K562 (cell line): ENCODE measurements at regions not wholly inside any gene's neighbourhood (a gene's known extent, or its start where the extent isn't known, plus 50 kb on each side); places are given as distances from the start of the nearest gene placed in this dataset.

Experiments
- ESRRB ChIP-seq: fragments of 250-450 bp; sonication (Bioruptor Pico); IDR thresholded peaks from 2 replicates; pipeline ENCODE4 v1.5.0; 2020; ENCODE audit warnings: mild to moderate bottlenecking, moderate library complexity, borderline replicate concordance
- HMG20B ChIP-seq: fragments of 250-450 bp; sonication (Bioruptor Pico); IDR thresholded peaks from 2 replicates; pipeline ENCODE4 v1.5.0; 2021; ENCODE audit warnings: mild to moderate bottlenecking
- ILK ChIP-seq: fragments of 450-650 bp; IDR thresholded peaks from 2 replicates; pipeline ENCODE4 v1.6.1; 2016; ENCODE audit warnings: missing genetic modification characterization, low read depth, mild to moderate bottlenecking, missing compliant biosample characterization, moderate library complexity, borderline replicate concordance
- MYNN ChIP-seq, 2 experiments: sonication (generic); formaldehyde crosslinking in 1 of 2; IDR thresholded peaks; 2 replicates each; pipeline versions ENCODE4 v1.5.0 to v1.6.1; 2016 to 2020; ENCODE audit warnings: antibody characterized with exemption in 1 of 2, missing genetic modification reagents in 1 of 2
- RBBP5 ChIP-seq: fragments of 200-600 bp; sonication (generic); IDR thresholded peaks from 2 replicates; pipeline ENCODE4 v1.6.1; 2012; ENCODE audit warnings: borderline replicate concordance, mild to moderate bottlenecking, low read length, control low read depth, inconsistent platforms; ENCODE audit not compliant: insufficient read depth, poor library complexity, severe bottlenecking
- RFX5 ChIP-seq: IDR thresholded peaks from 2 replicates; pipeline ENCODE4 v1.6.1; 2011; ENCODE audit warnings: low read depth, mild to moderate bottlenecking, improper control_type of control experiment, low read length
- ZNF140 ChIP-seq: fragments of 250-450 bp; sonication (Bioruptor Pico); IDR thresholded peaks from 2 replicates; pipeline ENCODE4 v1.8.0; 2021; ENCODE audit warnings: moderate library complexity, mild to moderate bottlenecking, inconsistent platforms
- ZNF583 ChIP-seq: fragments of 250-450 bp; sonication (Bioruptor Pico); IDR thresholded peaks from 2 replicates; pipeline ENCODE4 v1.4.0; 2020
- ZNF584 ChIP-seq: fragments of 200-800 bp; sonication (Bioruptor generic); IDR thresholded peaks from 2 replicates; pipeline ENCODE4 v1.6.1; 2016; ENCODE audit warnings: low read depth, mild to moderate bottlenecking, missing genetic modification characterization, missing compliant biosample characterization
- TF ChIP-seq, protein P1 (sequence below): fragments of 450-650 bp; formaldehyde crosslinking; IDR thresholded peaks from 2 replicates; pipeline ENCODE4 v1.4.0; 2022; ENCODE audit warnings: missing genetic modification characterization
- TF ChIP-seq, protein P2 (sequence below), 3 experiments: fragments of 200-800 bp in 1 of 3; sonication (Bioruptor generic) in 1 of 3; sonication (generic) in 1 of 3; formaldehyde crosslinking in 1 of 3; IDR thresholded peaks; 2 replicates each; pipeline versions ENCODE4 v1.6.1 to v1.8.0; 2016 to 2022; ENCODE audit warnings: mild to moderate bottlenecking in 2 of 3, missing compliant biosample characterization in 2 of 3, missing genetic modification characterization in 2 of 3, missing genetic modification reagents in 1 of 3
- TF ChIP-seq, protein P3 (sequence below): sonication (generic); formaldehyde crosslinking; IDR thresholded peaks from 2 replicates; pipeline ENCODE4 v1.8.0; 2023; ENCODE audit warnings: missing genetic modification reagents, mild to moderate bottlenecking, borderline replicate concordance
- TF ChIP-seq, protein P4 (sequence below): fragments of 450-650 bp; IDR thresholded peaks from 2 replicates; pipeline ENCODE4 v1.6.1; 2018; ENCODE audit warnings: mild to moderate bottlenecking, low read depth; ENCODE audit not compliant: partially characterized antibody

DNA sequence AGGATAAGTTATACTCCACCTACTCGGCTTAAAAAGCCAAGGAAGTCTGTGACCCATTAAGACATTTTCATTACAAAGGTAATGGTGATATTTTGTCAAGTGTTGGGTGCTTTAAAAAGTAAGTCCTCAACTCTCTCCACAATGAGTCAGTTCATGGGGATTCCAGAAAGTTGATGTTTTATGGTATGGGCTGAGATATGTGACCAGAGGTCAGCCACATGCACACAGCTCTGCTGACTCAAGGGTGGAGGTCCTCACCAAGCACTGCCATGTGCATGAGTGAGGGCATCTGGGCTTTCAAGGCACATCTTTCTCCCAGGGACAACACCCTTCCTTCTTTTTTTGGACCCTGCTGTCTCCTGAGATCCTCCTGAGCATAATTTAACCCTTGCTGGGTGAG is 292.9 kb downstream of the PTEN start (continued):
- TF ChIP-seq, protein P1, sequence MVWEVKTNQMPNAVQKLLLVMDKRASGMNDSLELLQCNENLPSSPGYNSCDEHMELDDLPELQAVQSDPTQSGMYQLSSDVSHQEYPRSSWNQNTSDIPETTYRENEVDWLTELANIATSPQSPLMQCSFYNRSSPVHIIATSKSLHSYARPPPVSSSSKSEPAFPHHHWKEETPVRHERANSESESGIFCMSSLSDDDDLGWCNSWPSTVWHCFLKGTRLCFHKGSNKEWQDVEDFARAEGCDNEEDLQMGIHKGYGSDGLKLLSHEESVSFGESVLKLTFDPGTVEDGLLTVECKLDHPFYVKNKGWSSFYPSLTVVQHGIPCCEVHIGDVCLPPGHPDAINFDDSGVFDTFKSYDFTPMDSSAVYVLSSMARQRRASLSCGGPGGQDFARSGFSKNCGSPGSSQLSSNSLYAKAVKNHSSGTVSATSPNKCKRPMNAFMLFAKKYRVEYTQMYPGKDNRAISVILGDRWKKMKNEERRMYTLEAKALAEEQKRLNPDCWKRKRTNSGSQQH (CRISPR knock-in tag) = no peak
- no peak for TF ChIP-seq ZNF140 (CRISPR knock-in tag)
- TF ChIP-seq RBBP5 = no peak
- TF ChIP-seq, protein P2, sequence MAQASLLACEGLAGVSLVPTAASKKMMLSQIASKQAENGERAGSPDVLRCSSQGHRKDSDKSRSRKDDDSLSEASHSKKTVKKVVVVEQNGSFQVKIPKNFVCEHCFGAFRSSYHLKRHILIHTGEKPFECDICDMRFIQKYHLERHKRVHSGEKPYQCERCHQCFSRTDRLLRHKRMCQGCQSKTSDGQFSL (CRISPR knock-in tag; IDR thresholded peaks at IDR 0.05) = no peak
- TF ChIP-seq, protein P2 (tag; IDR thresholded peaks at IDR 0.05) = no peak
- TF ChIP-seq HMG20B = no peak
- TF ChIP-seq ILK (tag) = no peak
- TF ChIP-seq, protein P3, sequence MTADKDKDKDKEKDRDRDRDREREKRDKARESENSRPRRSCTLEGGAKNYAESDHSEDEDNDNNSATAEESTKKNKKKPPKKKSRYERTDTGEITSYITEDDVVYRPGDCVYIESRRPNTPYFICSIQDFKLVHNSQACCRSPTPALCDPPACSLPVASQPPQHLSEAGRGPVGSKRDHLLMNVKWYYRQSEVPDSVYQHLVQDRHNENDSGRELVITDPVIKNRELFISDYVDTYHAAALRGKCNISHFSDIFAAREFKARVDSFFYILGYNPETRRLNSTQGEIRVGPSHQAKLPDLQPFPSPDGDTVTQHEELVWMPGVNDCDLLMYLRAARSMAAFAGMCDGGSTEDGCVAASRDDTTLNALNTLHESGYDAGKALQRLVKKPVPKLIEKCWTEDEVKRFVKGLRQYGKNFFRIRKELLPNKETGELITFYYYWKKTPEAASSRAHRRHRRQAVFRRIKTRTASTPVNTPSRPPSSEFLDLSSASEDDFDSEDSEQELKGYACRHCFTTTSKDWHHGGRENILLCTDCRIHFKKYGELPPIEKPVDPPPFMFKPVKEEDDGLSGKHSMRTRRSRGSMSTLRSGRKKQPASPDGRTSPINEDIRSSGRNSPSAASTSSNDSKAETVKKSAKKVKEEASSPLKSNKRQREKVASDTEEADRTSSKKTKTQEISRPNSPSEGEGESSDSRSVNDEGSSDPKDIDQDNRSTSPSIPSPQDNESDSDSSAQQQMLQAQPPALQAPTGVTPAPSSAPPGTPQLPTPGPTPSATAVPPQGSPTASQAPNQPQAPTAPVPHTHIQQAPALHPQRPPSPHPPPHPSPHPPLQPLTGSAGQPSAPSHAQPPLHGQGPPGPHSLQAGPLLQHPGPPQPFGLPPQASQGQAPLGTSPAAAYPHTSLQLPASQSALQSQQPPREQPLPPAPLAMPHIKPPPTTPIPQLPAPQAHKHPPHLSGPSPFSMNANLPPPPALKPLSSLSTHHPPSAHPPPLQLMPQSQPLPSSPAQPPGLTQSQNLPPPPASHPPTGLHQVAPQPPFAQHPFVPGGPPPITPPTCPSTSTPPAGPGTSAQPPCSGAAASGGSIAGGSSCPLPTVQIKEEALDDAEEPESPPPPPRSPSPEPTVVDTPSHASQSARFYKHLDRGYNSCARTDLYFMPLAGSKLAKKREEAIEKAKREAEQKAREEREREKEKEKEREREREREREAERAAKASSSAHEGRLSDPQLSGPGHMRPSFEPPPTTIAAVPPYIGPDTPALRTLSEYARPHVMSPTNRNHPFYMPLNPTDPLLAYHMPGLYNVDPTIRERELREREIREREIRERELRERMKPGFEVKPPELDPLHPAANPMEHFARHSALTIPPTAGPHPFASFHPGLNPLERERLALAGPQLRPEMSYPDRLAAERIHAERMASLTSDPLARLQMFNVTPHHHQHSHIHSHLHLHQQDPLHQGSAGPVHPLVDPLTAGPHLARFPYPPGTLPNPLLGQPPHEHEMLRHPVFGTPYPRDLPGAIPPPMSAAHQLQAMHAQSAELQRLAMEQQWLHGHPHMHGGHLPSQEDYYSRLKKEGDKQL (CRISPR knock-in tag) = no peak
- TF ChIP-seq RFX5 = no peak
- TF ChIP-seq ZNF584 (CRISPR knock-in tag) = no peak
- TF ChIP-seq, protein P4, sequence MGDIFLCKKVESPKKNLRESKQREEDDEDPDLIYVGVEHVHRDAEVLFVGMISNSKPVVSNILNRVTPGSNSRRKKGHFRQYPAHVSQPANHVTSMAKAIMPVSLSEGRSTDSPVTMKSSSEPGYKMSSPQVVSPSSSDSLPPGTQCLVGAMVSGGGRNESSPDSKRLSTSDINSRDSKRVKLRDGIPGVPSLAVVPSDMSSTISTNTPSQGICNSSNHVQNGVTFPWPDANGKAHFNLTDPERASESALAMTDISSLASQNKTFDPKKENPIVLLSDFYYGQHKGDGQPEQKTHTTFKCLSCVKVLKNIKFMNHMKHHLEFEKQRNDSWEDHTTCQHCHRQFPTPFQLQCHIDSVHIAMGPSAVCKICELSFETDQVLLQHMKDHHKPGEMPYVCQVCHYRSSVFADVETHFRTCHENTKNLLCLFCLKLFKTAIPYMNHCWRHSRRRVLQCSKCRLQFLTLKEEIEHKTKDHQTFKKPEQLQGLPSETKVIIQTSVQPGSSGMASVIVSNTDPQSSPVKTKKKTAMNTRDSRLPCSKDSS = no peak
- TF ChIP-seq MYNN (IDR thresholded peaks at IDR 0.05) = no peak
- no peak for TF ChIP-seq MYNN (CRISPR knock-in tag; IDR thresholded peaks at IDR 0.05)
- TF ChIP-seq ESRRB = no peak
- TF ChIP-seq ZNF583 = no peak
- TF ChIP-seq, all 486 proteins: peak for 0
